ENCODE measurements at regions not wholly inside any gene's neighbourhood (a gene's known extent, or its start where the extent isn't known, plus 50 kb on each side); places are given as distances from the start of the nearest gene placed in this dataset.

- no peak for DNase-seq
Measured at GRCh38 chr2:64836566-64836965, 152.6 kb upstream of the SLC1A4 start.

DNA sequence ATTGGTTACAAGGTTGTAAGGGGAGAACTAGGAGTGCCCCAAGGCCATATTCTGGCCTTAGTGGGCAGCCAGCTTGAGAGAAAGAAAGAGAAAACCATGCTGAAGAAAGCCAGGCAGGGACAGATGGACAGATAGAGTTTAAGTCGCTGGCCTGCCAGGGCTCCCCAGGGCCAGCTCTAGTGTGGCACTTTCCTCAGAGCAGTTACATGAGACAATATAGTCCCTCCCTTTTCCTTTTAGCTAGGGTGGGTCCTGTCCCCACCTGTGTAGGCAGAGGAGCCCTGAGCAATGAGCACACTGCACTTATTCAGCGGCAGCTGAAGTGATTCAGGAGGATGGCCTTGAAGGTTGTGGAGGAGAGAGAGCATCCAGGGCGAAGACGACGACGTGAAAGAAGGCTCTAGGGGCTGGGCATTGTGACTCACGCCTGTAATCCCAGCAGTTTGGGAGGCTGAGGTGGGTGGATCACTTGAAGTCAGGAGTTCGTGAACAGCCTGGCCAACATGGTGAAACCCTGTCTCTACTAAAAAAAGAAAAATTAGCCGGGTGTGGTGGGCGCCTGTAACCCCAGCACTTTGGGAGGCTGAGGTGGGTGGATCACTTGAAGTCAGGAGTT, 152.0 kb upstream of the SLC1A4 start:
- DNase-seq, result no peak

DNA sequence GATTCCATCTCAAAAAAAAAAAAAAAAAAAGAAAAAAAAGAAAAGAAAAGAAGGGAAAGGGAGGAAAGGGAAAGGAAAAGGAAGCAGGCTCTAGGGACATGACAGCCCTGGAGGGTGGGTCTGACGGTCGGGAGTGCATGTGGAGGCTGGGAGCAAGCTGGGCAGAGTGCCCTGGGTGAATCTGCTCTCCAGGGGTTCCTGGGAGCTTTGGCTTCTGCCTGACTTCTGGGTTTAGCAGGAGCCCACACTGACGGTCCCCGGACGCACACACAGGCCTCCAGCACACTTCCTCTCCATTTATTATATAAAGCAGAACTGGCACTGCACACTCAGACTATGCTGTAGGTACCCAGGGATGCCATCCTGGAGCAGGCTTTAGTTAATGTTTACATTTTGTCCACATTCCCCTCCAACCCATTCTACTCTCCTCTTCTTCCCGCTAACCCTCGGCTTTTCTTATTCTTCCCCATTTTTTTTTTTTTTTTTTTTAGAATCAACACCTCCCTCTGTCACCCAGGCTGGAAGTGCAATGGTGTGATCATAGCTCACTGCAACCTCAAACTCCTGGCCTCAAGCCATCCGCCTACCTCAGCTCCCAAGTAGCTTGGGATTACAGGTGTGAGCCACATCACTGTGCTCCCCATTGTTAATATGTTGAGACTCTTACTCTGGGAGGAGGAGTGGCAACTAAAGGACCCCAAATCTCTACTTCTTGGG, 151.1 kb upstream of the SLC1A4 start:
- no peak for DNase-seq

DNA sequence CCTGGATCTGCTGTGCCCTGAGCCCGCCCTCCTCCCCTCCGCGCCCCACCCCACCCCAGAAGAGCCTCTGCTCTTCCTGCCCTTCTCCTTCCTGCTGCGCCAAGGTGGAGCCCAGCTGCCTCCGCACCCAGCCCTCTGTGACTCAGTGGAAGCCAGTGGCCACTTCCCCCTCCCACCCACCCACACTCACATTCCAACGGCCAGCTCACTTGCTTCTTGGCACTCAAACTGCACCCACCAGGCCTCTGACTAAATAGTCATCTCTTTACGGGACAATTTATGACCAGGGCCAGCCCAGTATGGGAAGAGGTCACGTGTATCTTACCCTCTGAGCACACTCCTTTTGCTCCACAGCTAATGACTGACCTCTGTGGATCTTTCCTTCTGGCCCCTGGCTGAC, 150.4 kb upstream of the SLC1A4 start:
- DNase-seq, result no peak

DNA sequence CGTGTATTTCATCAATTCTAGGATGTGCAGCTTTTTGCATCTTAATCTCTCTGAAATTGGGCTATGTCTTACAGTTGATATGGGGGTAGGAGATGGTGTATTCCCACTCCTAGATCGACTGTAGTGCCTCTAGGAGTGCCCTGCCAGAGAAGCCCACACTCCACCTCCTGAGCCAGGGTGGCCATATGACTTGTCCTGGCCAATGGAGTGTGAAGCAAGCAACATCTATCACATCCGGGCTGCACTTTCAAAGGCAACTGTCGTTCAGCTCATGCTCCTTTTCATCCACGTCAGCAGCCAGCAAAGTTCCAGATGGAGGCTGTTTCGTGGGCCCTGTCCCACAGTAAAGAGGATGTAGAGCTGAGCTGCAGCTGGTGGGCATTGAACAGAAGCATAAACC, 149.4 kb upstream of the SLC1A4 start:
- no peak for DNase-seq

DNA sequence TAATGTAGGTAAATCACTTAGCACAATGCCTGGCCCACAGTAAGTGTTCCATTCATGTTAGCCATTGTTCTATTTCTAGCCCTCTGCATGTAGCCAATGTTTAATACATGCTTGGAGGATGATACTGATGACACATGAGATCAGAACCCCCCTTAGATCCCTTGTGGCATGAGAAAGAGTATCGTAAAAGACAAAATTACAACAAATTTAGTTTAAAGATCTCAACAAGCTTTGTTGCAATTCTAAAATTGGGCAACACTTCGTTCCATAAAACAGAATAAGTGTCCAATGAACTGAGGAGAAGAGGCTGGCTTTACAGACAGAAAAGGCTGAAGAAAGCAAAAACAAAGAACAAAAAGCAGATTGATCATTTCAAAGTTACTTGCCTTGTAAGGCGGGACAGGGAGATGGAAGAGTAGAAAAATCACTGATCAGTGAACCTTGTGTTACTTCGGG, 148.7 kb upstream of the SLC1A4 start:
- no peak for DNase-seq

DNA sequence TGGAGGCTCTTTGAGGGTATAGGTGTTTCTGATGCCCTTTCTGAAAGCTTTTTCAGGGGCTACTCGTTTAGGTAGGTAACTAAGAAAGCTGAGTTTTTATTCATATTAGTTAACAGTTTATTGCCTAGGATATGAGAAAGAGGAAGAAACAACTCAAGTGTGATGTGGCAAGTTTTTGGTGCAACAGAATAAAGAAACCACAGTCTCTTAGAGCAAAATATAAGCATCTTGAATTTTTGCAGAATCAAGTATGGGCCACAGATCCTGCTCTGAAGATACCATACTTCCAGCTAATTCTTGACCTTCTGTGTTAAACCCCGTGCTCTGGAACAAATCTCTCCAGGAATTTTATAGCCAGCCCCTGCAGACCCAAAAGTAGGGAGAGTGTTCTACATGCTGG, 147.7 kb upstream of the SLC1A4 start:
- no peak for DNase-seq

- DNase-seq, result no peak
Measured at GRCh38 chr2:64842030-64842429, 147.2 kb upstream of the SLC1A4 start.

GRCh38 chr2:64844087-64844486, 145.1 kb upstream of the SLC1A4 start:
- no peak for DNase-seq

DNA sequence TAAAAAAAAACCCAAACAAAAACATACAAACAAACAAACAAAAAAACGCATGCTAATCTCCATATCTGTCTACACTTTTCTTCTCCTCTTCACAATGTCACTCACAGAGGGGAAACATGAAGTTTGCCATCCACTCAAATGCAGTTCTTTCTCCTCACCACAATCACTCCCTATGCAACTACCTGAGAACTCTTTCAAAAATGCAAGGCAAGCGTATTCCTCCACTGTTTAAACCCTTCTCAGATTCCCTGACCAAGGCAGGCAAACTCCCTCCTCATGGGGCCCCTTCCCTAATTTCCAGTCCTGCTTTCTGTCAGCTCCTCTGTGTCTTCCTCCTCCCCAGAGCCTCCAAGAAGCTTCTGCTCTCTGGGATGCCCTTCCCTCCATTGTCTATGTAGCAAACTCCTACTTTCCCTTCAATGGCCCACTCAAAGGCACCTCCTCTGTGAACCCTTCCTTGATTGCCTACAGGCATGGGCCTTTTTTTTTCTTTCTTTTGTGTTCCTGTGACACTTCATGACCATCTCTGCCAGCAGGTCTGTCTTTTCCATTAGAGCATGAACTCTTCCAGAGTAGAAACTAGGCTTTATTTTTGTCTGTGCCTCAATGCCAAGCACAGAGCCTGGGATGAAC, 143.8 kb upstream of the SLC1A4 start:
- DNase-seq, result no peak

DNA sequence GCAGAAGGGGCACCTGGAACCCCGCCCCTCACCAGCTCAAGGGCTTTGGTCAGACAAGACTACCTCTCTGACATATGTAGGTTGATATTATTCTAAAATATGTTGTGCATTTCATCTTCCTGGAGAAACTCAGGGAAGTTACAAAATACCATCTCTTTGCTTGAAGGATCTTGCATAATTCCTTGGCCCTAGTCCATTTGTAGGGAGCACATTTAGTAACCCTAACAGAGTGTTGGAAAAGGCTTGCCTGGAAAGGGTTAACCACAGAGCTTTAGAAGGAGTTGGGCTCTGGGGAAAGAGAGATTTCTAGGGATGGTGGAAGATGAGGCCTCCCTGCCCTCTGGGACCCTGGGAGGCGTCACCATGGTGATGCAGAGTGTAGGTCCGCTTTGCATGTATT, 143.0 kb upstream of the SLC1A4 start:
- no peak for DNase-seq

- DNase-seq, result no peak
Measured at GRCh38 chr2:64847930-64848329, 141.3 kb upstream of the SLC1A4 start.

DNA sequence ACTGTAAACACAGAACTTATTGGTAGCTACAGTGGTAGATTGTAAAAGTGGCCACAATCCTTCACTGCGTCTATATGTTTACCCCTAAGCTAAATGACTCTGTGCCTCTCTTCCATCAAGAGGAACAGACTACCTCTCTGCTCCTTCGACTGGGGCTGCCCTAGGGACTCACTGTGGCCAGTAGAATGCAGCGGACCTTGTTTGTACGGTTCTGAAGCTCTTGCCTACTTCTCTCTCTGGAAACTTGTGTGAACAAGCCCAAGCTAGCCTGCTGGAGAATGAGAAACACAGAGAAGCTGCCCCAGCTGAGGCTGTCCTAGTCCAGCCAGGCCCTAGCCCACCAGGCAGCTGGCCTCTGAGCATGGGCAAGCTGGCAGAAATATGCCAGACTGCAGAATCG, 140.8 kb upstream of the SLC1A4 start:
- no peak for DNase-seq

DNA sequence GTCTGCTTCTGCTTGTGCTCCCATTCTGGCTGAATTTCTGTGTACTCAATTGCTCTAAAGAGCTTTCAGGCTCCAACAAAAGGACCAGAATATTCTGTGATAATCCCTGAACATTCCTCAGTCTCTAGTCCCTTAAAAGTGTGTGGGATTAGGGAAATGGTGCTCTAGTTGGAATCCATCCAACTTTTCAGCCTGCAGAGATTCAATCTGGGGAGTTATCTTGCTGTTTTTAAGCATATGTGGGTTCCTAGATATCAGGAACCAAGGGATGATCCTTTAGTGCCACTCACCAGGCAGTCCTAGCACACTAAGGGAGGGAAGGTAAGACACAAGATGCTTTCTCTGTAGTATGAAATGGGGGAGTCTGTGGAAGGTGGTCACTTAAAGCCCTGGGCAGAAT, 140.3 kb upstream of the SLC1A4 start:
- DNase-seq, result no peak

GRCh38 chr2:64850642-64851041, 138.6 kb upstream of the SLC1A4 start:
- DNase-seq, result no peak

GRCh38 chr2:64852771-64853241, 136.4 kb upstream of the SLC1A4 start:
- DNase-seq, result no peak

DNA sequence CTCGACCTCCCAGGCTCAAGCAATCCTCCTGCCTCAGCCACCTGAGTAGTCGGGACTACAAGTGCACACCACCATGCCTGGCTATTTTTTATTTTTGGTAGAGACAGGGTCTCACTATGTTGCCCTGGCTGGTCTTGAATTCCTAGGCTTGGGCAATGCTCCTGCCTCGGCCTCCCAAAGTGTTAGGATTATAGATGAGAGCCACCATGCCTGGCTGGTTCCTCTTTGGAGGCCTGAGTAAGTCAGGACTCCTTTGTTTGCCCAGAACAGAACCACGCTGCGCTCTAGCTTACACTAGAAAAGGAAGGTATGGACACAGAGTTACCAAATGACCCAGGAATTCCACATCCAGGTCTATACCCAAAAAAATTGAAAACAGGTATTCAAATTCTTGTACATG, 135.9 kb upstream of the SLC1A4 start:
- no peak for DNase-seq

GRCh38 chr2:64853894-64854293, 135.3 kb upstream of the SLC1A4 start:
- DNase-seq, result no peak

- no peak for DNase-seq
Measured at GRCh38 chr2:64854773-64855237, 134.4 kb upstream of the SLC1A4 start.

GRCh38 chr2:64857581-64858471, 131.4 kb upstream of the SLC1A4 start:
- no peak for DNase-seq

GRCh38 chr2:64858541-64859311, 130.5 kb upstream of the SLC1A4 start:
- DNase-seq, result peak; percentile 38
